Coronary artery (tissue), 2 donors: ENCODE measurements at regions not wholly inside any gene's neighbourhood (a gene's known extent, or its start where the extent isn't known, plus 50 kb on each side); places are given as distances from the start of the nearest gene placed in this dataset.

Experiments used
- DNase-seq: peaks from one replicate; pipeline ENCODE4 v3.0.0-alpha.2; 2017; ENCODE audit warnings: low spot score
- H3K27ac ChIP-seq, 2 donors: fragments of 200-600 bp; sonication (generic); one replicate each; pipeline ENCODE4 v1.5.1; 2016 to 2019
- H3K4me3 ChIP-seq: fragments of 200-600 bp; sonication (generic); 2 replicates; pipeline ENCODE4 v1.5.1; 2016; ENCODE audit warnings: mild to moderate bottlenecking, moderate library complexity
- TF ChIP-seq, protein P1 (sequence below): fragments of 200-600 bp; sonication (generic); IDR thresholded peaks from one replicate; pipeline ENCODE4 v1.5.1; 2019; ENCODE audit warnings: antibody characterized with exemption

DNA sequence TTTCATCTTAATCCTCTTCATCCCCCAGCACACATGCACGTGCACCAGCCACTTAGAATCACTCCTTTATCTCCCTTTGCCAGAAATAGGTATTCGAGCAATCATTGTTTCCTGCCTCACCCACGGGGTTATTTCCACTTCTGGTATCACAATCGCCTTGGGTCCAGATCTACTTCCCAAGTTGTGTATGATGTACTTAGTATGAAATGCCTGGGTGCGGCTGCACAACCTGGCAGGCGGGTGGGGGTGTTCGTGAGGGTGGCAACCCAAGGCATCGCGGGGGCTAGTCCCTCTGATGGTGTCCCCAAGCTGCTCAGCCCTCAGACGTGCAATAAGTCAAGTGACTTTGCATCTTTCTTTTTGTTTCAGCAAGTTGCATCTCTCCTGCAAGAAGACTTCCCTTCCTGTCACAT, 475.6 kb downstream of the MIAT start:
- Histone ChIP-seq H3K4me3 (no peak overlapping the region), H3K27ac (no peak overlapping the region)
- DNase-seq, result no peak
- TF ChIP-seq, protein P1, sequence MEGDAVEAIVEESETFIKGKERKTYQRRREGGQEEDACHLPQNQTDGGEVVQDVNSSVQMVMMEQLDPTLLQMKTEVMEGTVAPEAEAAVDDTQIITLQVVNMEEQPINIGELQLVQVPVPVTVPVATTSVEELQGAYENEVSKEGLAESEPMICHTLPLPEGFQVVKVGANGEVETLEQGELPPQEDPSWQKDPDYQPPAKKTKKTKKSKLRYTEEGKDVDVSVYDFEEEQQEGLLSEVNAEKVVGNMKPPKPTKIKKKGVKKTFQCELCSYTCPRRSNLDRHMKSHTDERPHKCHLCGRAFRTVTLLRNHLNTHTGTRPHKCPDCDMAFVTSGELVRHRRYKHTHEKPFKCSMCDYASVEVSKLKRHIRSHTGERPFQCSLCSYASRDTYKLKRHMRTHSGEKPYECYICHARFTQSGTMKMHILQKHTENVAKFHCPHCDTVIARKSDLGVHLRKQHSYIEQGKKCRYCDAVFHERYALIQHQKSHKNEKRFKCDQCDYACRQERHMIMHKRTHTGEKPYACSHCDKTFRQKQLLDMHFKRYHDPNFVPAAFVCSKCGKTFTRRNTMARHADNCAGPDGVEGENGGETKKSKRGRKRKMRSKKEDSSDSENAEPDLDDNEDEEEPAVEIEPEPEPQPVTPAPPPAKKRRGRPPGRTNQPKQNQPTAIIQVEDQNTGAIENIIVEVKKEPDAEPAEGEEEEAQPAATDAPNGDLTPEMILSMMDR, result no peak

DNA sequence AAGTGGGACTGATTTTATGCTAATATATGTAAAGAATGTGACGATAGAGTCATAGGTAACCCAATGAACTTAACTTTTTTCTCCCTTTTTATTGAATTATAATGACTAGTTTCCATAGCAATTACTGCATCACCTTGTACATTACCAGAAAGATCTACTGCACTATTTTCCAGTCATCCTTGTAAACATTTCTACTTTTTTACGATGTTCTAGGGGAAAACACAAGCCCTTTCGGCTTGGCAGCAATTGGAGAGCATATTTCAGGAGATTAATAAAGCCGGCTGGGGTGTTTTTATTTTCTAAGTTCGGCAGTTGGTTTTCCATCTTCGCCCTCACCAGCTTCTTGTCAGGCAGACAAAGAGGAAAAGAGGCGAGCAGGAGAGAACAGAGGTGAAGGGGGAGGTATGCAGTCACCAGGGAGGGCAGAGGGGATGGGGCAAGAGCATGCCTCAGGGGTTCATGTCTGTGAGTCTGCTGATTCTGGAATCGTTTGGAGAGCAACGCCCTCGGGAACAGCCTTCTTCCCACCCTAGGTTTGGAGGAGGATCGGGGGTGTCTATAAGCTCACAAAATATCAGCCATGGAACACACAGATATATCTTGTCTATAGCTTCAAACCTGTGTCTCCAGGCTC, 476.4 kb downstream of the MIAT start:
- no peak for DNase-seq
- Histone ChIP-seq H3K27ac (peak overlapping the region in 1 of 2 donors; percentile 33), H3K4me3 (no peak overlapping the region)
- TF ChIP-seq, protein P1, result no peak

DNA sequence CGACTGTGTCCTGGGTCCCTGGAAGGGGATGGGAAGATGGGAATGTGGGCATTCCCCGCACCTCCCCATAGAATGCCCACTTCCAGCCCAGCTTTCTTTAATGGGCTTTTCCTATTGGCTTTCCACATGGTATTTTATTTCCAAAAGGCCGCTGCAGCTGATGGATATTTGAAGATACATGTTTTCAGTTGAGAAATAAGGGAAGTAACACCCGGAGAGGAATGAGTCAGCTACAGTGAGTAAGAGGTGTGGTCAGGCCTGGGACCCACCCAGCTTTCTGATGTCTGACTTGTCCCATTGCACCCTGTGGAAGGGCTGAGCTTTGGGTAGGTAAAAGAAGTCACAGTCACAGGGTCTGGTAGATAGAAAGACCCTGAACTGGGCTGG, 476.9 kb downstream of the MIAT start:
- no peak overlapping the region for H3K4me3 ChIP-seq
- peak overlapping the region in 1 of 2 donors; percentile 33 for H3K27ac ChIP-seq
- DNase-seq, result no peak
- TF ChIP-seq, protein P1, result no peak

DNA sequence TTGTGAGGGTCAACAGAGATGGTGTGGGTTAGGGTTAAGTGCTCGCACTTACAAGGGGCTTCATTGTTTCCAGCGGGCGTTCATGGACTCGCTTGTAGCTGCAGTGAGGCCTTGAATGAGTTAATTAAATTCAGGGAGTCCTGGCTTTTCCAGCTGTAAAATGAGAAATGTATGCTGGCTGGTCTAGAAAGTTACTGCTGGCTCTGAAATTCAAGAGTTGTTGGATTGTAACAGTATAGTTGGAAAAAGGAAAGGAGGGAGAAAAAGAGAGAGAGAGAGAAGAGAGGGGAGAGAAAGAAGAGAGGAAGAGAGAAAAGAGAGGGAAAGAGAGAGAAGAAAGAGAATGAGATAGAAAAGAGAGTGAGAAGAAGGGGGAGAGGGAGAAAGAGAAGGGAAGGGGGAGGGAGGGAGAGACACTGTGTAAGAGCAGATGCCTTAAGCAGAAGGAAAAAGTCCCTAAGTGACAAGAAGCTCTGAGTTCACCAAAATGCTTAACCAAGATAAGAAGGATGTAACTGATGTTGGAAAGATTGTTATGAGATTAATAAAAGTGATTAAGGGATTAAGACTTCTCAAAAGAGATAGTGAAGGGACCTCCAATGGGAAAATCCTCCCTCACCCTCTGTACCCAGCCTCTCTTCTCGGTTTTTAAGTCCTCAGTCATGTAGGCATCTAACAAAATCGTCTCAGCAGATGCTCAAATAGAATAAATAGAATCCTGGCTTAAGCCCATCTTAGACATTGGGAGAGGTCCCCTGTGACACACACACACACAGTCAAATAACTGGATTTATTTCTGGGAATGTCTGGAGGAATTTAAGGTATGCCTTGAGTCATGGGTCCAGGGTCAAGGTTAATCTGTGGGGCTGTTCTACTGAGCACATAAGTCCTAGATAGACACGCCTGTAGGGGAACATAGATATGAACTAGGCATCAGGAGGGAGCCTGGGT, 477.9 kb downstream of the MIAT start:
- TF ChIP-seq, protein P1, result no peak
- no peak for DNase-seq
- no peak overlapping the region for H3K27ac ChIP-seq
- H3K4me3 ChIP-seq, result no peak overlapping the region

DNA sequence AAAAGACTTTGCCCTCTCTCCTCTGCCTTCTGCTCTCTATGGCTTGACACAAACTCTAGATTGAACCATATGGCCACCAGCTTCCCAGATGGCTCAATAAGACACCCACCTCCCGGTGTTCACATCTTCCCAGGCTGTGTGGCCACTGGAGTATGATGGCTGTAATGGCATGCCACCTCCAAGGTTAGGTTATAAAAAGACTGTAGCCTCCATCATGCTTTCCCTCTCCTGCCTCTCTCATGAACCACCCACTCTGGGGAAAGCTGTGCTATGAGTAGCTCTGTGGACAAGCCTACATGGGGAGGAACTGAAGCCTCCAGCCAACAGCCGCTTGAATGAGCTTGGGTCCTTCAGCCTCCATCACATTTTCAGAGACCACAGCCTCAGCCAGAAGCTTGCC, 479.2 kb downstream of the MIAT start:
- H3K4me3 ChIP-seq, result no peak overlapping the region
- TF ChIP-seq, protein P1, result no peak
- no peak overlapping the region for H3K27ac ChIP-seq
- no peak for DNase-seq

DNA sequence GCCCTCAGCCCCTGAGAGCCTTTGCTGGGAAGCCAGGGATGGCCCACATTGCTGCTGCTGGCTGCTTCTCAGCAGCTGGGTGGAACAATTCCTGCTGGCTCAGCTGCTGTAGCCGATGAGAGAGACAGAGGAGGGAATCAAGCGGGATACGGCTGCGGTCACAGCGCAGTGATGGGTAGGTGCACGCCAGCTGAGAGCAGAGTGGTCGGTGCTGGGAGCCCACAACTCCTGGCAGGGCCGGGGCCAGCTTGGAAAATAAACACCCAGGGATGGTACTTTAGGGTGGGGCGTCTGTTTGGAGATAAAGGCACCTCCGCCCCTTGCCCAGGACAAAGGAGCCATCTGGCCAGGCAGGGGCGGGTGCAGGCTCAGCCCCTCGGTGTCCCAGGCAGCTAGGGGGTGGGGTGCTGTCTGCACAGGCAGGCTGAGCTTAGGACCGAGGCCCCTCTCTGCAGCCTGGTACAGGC, 480.5 kb downstream of the MIAT start:
- no peak for DNase-seq
- Histone ChIP-seq H3K27ac (no peak overlapping the region), H3K4me3 (no peak overlapping the region)
- TF ChIP-seq, protein P1, result no peak
